Right cardiac atrium (tissue), 5 donors: ENCODE measurements at regions not wholly inside any gene's neighbourhood (a gene's known extent, or its start where the extent isn't known, plus 50 kb on each side); places are given as distances from the start of the nearest gene placed in this dataset.

Experiments used
- ATAC-seq, 2 donors: fragments of 200-7000 bp; cut with Tn5 transposase; one replicate each; pipeline versions ENCODE4 v1.8.0 to v1.9.1; 2020; ENCODE audit warnings: moderate library complexity in 2 of 2, mild to moderate bottlenecking in 1 of 2
- DNase-seq, 3 donors: peaks; one replicate each; pipeline ENCODE4 v3.0.0-alpha.2; 2020
- H3K27ac ChIP-seq: one replicate; pipeline ENCODE4 v1.5.1; 2013; ENCODE audit warnings: mild to moderate bottlenecking, low read length, control low read depth, moderate library complexity
- H3K27me3 ChIP-seq: one replicate; pipeline ENCODE4 v1.6.1; 2013; ENCODE audit not compliant: control insufficient read depth, insufficient read depth
- H3K4me1 ChIP-seq: one replicate; pipeline ENCODE4 v1.6.1; 2013; ENCODE audit warnings: low read length; ENCODE audit not compliant: control insufficient read depth, insufficient read depth
- H3K4me3 ChIP-seq: one replicate; pipeline ENCODE4 v1.5.1; 2013; ENCODE audit warnings: low read length, control low read depth
- H3K9me3 ChIP-seq: one replicate; pipeline ENCODE4 v1.6.1; 2013; ENCODE audit warnings: low read length; ENCODE audit not compliant: control insufficient read depth
- WGBS: extraction: QIAGEN DNeasy Blood & Tissue Kit; methylation state at CpG from one replicate; pipeline ENCODE4 v1.1.7; 2013; 5-methylcytosine and 5-hydroxymethylcytosine counted together
- intact Hi-C, 4 donors: fragments of 100-400 bp; cut with DNase I; formaldehyde crosslinking; loops; one replicate each; pipeline versions ENCODE4 v1.11.0 to v1.14.0; 2022 to 2023
- donor health status: healthy with polysubstance abuse.
- donor health status: DM: no; HTN: yes; CAD: no.
- donor health status: DM: no; HTN: no; CAD: no.
- donor health status: DM: no; HTN: yes; CAD: no; lungs with severe emphysema.
- donor health status: DM: yes; HTN: yes; CAD: no.

GRCh38 chrX:39477031-39477761 is 620.6 kb downstream of the BCOR start:
- no peaks in the 10 kb centered on the region for H3K27me3 ChIP-seq
- H3K27ac ChIP-seq = peak overlapping the region; percentile 78
- intact Hi-C loops = no loop called here
- H3K4me3 ChIP-seq = no peak overlapping the region
- WGBS = 65% methylated on average over 17 of the region's 17 CpGs
- H3K4me1 ChIP-seq = peaks cover 4% of the 10 kb centered on the region
- DNase-seq (no peak), ATAC-seq (no peak)
- H3K9me3 ChIP-seq = no peaks in the 10 kb centered on the region

GRCh38 chrX:39477762-39478120 is 620.0 kb downstream of the BCOR start:
- intact Hi-C loops = no loop called here
- 14% methylated on average over 15 of the region's 15 CpGs for WGBS
- Histone ChIP-seq H3K27me3 (no peaks in the 10 kb centered on the region), H3K4me3 (no peak overlapping the region), H3K9me3 (no peaks in the 10 kb centered on the region), H3K4me1 (peaks cover 4% of the 10 kb centered on the region), H3K27ac (peak overlapping the region; percentile 78)
- peak; percentile 83 to 85 for ATAC-seq
- DNase-seq = peak; percentile 79 to 91 (median 89)

- Histone ChIP-seq H3K4me1 (peaks cover 4% of the 10 kb centered on the region), H3K9me3 (no peaks in the 10 kb centered on the region), H3K27ac (no peak overlapping the region), H3K27me3 (no peaks in the 10 kb centered on the region), H3K4me3 (no peak overlapping the region)
- 90% methylated on average over 4 of the region's 4 CpGs for WGBS
- DNase-seq = no peak
- intact Hi-C loops = no loop called here
- no peak for ATAC-seq
Measured at GRCh38 chrX:39479856-39480255, 617.9 kb downstream of the BCOR start.

- 28% methylated on average over 1 of the region's 1 CpG for WGBS
- intact Hi-C loops = no loop called here
- H3K9me3 ChIP-seq = no peaks in the 10 kb centered on the region
- H3K4me3 ChIP-seq = no peak overlapping the region
- DNase-seq = no peak
- H3K27me3 ChIP-seq = no peaks in the 10 kb centered on the region
- peaks cover 6% of the 10 kb centered on the region for H3K4me1 ChIP-seq
- ATAC-seq = no peak
- H3K27ac ChIP-seq = no peak overlapping the region
Measured at GRCh38 chrX:39480963-39481362, 616.8 kb downstream of the BCOR start.

GRCh38 chrX:39481621-39482020 is 616.1 kb downstream of the BCOR start:
- Histone ChIP-seq H3K9me3 (no peaks in the 10 kb centered on the region), H3K27ac (no peak overlapping the region), H3K4me1 (peaks cover 6% of the 10 kb centered on the region), H3K27me3 (no peaks in the 10 kb centered on the region), H3K4me3 (no peak overlapping the region)
- intact Hi-C loops = no loop called here
- DNase-seq (no peak), ATAC-seq (no peak)
- WGBS = 68% methylated on average over 4 of the region's 4 CpGs

GRCh38 chrX:39484159-39485068 is 613.3 kb downstream of the BCOR start:
- Histone ChIP-seq H3K27ac (no peak overlapping the region), H3K4me1 (peaks cover 2% of the 10 kb centered on the region), H3K4me3 (no peak overlapping the region), H3K27me3 (no peaks in the 10 kb centered on the region), H3K9me3 (no peaks in the 10 kb centered on the region)
- 76% methylated on average over 12 of the region's 12 CpGs for WGBS
- intact Hi-C loops = no loop called here
- DNase-seq (peak in 1 of 3 donors; percentile 22), ATAC-seq (no peak)

GRCh38 chrX:39487166-39487968 is 610.4 kb downstream of the BCOR start:
- peaks cover 4% of the 10 kb centered on the region for H3K4me1 ChIP-seq
- H3K27me3 ChIP-seq = no peaks in the 10 kb centered on the region
- no peak for DNase-seq
- H3K27ac ChIP-seq = no peak overlapping the region
- intact Hi-C loops = no loop called here
- 41% methylated on average over 8 of the region's 8 CpGs for WGBS
- no peak overlapping the region for H3K4me3 ChIP-seq
- H3K9me3 ChIP-seq = no peaks in the 10 kb centered on the region
- no peak for ATAC-seq

GRCh38 chrX:39487969-39488330 is 609.8 kb downstream of the BCOR start:
- 87% methylated on average over 4 of the region's 4 CpGs for WGBS
- H3K4me3 ChIP-seq = no peak overlapping the region
- H3K27me3 ChIP-seq = no peaks in the 10 kb centered on the region
- intact Hi-C loops = no loop called here
- no peaks in the 10 kb centered on the region for H3K9me3 ChIP-seq
- DNase-seq = no peak
- H3K4me1 ChIP-seq = peaks cover 4% of the 10 kb centered on the region
- H3K27ac ChIP-seq = no peak overlapping the region
- ATAC-seq = no peak

GRCh38 chrX:39491548-39492297 is 606.0 kb downstream of the BCOR start:
- no peaks in the 10 kb centered on the region for H3K9me3 ChIP-seq
- no peak overlapping the region for H3K4me3 ChIP-seq
- no peak overlapping the region for H3K27ac ChIP-seq
- no peaks in the 10 kb centered on the region for H3K27me3 ChIP-seq
- 50% methylated on average over 10 of the region's 10 CpGs for WGBS
- peaks cover 3% of the 10 kb centered on the region for H3K4me1 ChIP-seq
- intact Hi-C loops = no loop called here
- ATAC-seq (no peak), DNase-seq (peak in 1 of 3 donors; percentile 39)

GRCh38 chrX:39492497-39493162 is 605.1 kb downstream of the BCOR start:
- H3K27ac ChIP-seq = no peak overlapping the region
- no peaks in the 10 kb centered on the region for H3K27me3 ChIP-seq
- no peaks in the 10 kb centered on the region for H3K9me3 ChIP-seq
- peak in 2 of 3 donors; percentile 58 to 69 for DNase-seq
- intact Hi-C loops = no loop called here
- H3K4me1 ChIP-seq = peaks cover 3% of the 10 kb centered on the region
- no peak overlapping the region for H3K4me3 ChIP-seq
- WGBS = 49% methylated on average over 6 of the region's 6 CpGs
- ATAC-seq = peak in 1 of 2 donors; percentile 62
